RWPE2 (cell line): ENCODE measurements at regions not wholly inside any gene's neighbourhood (a gene's known extent, or its start where the extent isn't known, plus 50 kb on each side); places are given as distances from the start of the nearest gene placed in this dataset.

Source experiments
- ATAC-seq: fragments of 200-7000 bp; cut with Tn5 transposase; 3 replicates; pipeline ENCODE4 v1.9.1; 2021; ENCODE audit warnings: low read depth
- DNase-seq: peaks from one replicate; pipeline ENCODE4 v3.0.0-alpha.2; 2020; ENCODE audit warnings: low spot score
- H3K27ac ChIP-seq: fragments of 450-650 bp; 2 replicates; pipeline ENCODE4 v1.5.1; 2017; ENCODE audit warnings: mild to moderate bottlenecking; ENCODE audit not compliant: poor library complexity, severe bottlenecking
- H3K27me3 ChIP-seq: fragments of 250-450 bp; sonication (Bioruptor Pico); 2 replicates; pipeline ENCODE4 v1.5.1; 2021; ENCODE audit warnings: mild to moderate bottlenecking, moderate library complexity; ENCODE audit not compliant: insufficient read depth, poor library complexity, severe bottlenecking
- H3K36me3 ChIP-seq: fragments of 250-450 bp; sonication (Bioruptor Pico); 2 replicates; pipeline ENCODE4 v1.5.1; 2020; ENCODE audit warnings: low read depth, mild to moderate bottlenecking, moderate library complexity
- H3K4me1 ChIP-seq: fragments of 250-450 bp; sonication (Bioruptor Pico); 2 replicates; pipeline ENCODE4 v1.5.1; 2021; ENCODE audit warnings: mild to moderate bottlenecking, moderate library complexity; ENCODE audit not compliant: insufficient read depth, poor library complexity, severe bottlenecking
- H3K4me3 ChIP-seq: fragments of 250-450 bp; sonication (Bioruptor Pico); 2 replicates; pipeline ENCODE4 v1.5.1; 2021; ENCODE audit warnings: mild to moderate bottlenecking, moderate library complexity; ENCODE audit not compliant: severe bottlenecking
- H3K9me3 ChIP-seq: fragments of 250-450 bp; sonication (Bioruptor Pico); 2 replicates; pipeline ENCODE4 v1.5.1; 2021; ENCODE audit warnings: mild to moderate bottlenecking, moderate library complexity; ENCODE audit not compliant: severe bottlenecking
- TF ChIP-seq, protein P1 (sequence below): fragments of 450-650 bp; IDR thresholded peaks from one replicate; pipeline ENCODE4 v1.5.1; 2017; ENCODE audit warnings: mild to moderate bottlenecking, moderate library complexity; ENCODE audit not compliant: poor library complexity, severe bottlenecking

- Histone ChIP-seq H3K4me3 (no peak overlapping the region), H3K27ac (no peak overlapping the region), H3K9me3 (no peaks in the 10 kb centered on the region), H3K36me3 (no peaks in the 10 kb centered on the region), H3K27me3 (peaks cover 2% of the 10 kb centered on the region), H3K4me1 (no peaks in the 10 kb centered on the region)
- DNase-seq (no peak), ATAC-seq (no peak)
- TF ChIP-seq, protein P1, sequence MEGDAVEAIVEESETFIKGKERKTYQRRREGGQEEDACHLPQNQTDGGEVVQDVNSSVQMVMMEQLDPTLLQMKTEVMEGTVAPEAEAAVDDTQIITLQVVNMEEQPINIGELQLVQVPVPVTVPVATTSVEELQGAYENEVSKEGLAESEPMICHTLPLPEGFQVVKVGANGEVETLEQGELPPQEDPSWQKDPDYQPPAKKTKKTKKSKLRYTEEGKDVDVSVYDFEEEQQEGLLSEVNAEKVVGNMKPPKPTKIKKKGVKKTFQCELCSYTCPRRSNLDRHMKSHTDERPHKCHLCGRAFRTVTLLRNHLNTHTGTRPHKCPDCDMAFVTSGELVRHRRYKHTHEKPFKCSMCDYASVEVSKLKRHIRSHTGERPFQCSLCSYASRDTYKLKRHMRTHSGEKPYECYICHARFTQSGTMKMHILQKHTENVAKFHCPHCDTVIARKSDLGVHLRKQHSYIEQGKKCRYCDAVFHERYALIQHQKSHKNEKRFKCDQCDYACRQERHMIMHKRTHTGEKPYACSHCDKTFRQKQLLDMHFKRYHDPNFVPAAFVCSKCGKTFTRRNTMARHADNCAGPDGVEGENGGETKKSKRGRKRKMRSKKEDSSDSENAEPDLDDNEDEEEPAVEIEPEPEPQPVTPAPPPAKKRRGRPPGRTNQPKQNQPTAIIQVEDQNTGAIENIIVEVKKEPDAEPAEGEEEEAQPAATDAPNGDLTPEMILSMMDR = no peak
These were observed 84.8 kb upstream of the PAQR3 start for GRCh38 chr4:79023799-79024770.

DNA sequence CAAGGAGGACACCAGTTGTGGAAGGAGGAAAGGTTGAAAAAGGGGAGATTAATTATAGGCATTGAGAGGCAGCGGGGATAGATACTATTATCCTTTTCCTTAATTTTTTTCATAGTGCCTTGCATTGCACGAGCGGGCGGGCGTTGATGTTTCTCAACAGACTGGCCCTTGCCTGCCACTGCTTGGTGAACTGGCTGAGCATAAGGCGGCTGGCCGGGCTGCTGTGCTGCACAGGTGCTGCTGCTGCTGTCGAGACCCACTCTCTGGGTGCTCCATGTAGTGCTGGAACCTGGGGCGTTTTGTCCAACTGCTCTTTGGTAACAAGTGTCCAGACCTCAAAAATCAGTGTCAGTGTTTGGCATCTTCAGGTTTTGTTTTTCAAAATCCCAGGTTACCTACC lies 83.3 kb upstream of the PAQR3 start:
- Histone ChIP-seq H3K27me3 (no peaks in the 10 kb centered on the region), H3K27ac (no peak overlapping the region), H3K4me1 (no peaks in the 10 kb centered on the region), H3K36me3 (no peaks in the 10 kb centered on the region), H3K9me3 (no peaks in the 10 kb centered on the region), H3K4me3 (no peak overlapping the region)
- TF ChIP-seq, protein P1 = no peak
- DNase-seq (peak; percentile 46), ATAC-seq (no peak)

- DNase-seq = no peak
- no peak for ATAC-seq
- Histone ChIP-seq H3K4me3 (no peak overlapping the region), H3K9me3 (no peaks in the 10 kb centered on the region), H3K27me3 (no peaks in the 10 kb centered on the region), H3K27ac (no peak overlapping the region), H3K36me3 (no peaks in the 10 kb centered on the region), H3K4me1 (no peaks in the 10 kb centered on the region)
- TF ChIP-seq, protein P1 = no peak
These were observed 78.2 kb upstream of the PAQR3 start for GRCh38 chr4:79017481-79017880.

GRCh38 chr4:79016878-79017277 lies 77.6 kb upstream of the PAQR3 start:
- TF ChIP-seq, protein P1 = no peak

DNA sequence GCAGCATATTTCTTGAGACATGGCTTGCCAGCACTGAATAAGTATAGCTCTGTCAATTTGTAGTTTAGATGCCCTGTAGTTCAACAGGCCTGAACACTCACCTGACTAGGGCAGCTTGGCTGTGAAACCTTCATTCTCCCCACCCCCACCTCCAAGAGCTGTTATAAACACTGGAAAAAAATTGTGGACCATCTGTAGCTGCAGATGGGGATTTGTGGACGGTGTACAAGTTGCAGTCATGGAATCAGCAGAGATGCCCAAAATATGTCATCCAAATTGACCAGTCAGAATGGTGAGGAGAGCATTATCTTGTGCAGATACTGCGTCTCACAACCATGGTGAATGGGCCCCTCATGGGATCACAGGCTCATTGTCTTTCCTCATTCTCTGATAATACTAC lies 76.2 kb upstream of the PAQR3 start:
- no peak overlapping the region for H3K4me3 ChIP-seq
- TF ChIP-seq, protein P1 = no peak
- H3K27ac ChIP-seq = no peak overlapping the region
- H3K36me3 ChIP-seq = no peaks in the 10 kb centered on the region
- no peaks in the 10 kb centered on the region for H3K27me3 ChIP-seq
- H3K4me1 ChIP-seq = no peaks in the 10 kb centered on the region
- H3K9me3 ChIP-seq = no peaks in the 10 kb centered on the region
- ATAC-seq = no peak
- DNase-seq = no peak

More at GRCh38 chr4:79016878-79017277, 77.6 kb upstream of the PAQR3 start:
- Histone ChIP-seq H3K27ac (no peak overlapping the region), H3K27me3 (no peaks in the 10 kb centered on the region), H3K9me3 (no peaks in the 10 kb centered on the region), H3K4me3 (no peak overlapping the region), H3K4me1 (no peaks in the 10 kb centered on the region), H3K36me3 (no peaks in the 10 kb centered on the region)
- ATAC-seq (no peak), DNase-seq (no peak)
